Fibroblast of skin of abdomen (primary cell): ENCODE measurements at regions not wholly inside any gene's neighbourhood (a gene's known extent, or its start where the extent isn't known, plus 50 kb on each side); places are given as distances from the start of the nearest gene placed in this dataset.
"Not testable (repeated sequence)": the region's sequence is repeated elsewhere in the genome, so short reads cannot be mapped to it uniquely, and the experiment has no call there.

ENCODE experiments used
- DNase-seq: peaks from one replicate; pipeline ENCODE4 v3.0.0-alpha.2; 2013

DNA sequence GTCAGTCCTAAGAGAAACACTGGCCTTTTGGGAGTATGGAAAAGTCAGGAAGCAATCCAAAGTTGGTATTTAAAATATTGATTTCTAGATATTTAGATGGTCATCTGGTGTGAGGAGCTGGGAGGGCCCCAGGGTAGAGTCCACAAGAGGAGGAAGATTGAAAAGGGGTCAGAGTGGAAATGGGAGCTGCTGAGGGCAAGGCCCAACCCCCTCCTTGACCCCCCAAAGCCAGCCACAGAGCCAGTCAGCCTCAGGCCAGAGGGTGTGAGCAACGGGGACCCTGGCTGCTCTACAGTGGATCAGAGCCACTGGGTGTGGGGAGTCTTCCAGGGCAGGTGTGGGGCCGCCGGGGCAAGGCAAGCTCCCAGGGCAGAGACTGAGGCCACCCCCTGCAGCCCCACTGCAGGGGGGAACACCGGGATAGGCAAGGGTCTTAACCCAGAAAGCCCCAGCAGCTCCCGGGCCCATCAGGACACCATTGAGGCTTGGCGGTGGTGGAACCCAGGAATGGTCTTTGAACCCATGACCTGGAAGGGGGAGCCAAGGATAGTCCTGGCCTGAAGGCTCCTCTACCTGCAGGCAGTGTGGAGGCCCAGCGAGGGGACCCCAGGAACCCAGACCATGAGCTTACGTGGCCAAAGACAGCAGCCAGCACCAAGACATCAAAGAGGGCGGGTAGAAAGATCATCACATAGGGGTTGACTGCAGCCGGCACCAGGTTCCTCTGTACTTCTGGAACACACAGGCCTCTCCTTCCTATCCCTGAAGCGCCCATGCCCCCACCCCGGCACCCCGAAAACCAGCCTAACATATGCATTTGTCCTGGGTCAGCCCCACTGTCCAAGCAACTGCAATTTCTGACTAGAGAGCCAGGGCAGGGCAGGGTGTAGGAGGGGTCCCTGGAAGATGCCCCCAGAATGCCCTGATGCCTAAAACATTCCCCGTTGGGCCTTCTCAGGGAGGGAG, 51.3 kb upstream of the CSPG4 start:
- not testable (repeated sequence) for DNase-seq

DNA sequence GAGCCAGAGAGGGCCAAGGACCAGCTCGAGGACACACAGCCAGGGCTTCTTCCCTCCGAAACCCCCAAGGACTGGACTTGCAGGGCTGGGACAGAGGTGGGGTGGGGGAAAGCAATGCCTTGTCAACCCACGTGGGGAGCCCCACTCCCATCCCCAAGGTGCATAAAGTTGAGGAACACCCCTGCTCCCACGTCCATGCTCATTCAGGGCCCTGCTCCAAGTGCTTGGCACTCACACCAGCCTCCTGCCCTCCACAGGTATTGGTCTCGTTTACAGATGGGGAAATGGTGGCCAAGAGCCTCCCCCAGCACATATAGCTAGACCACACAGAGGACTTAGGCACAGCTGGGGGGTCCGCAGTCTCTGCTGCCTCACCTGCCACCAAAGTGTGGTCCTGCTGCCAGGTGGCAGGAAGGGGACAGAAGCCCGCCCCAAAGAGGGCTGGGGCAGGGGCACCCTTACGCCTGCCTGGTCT, 50.5 kb upstream of the CSPG4 start:
- no peak for DNase-seq
